Muscle of back (tissue), 3 donors: ENCODE measurements at regions not wholly inside any gene's neighbourhood (a gene's known extent, or its start where the extent isn't known, plus 50 kb on each side); places are given as distances from the start of the nearest gene placed in this dataset.

Experiments used
- DNase-seq, 3 donors: peaks; one replicate each; pipeline versions ENCODE4 v3.0.0 to v3.0.0-alpha.2; 2013

DNA sequence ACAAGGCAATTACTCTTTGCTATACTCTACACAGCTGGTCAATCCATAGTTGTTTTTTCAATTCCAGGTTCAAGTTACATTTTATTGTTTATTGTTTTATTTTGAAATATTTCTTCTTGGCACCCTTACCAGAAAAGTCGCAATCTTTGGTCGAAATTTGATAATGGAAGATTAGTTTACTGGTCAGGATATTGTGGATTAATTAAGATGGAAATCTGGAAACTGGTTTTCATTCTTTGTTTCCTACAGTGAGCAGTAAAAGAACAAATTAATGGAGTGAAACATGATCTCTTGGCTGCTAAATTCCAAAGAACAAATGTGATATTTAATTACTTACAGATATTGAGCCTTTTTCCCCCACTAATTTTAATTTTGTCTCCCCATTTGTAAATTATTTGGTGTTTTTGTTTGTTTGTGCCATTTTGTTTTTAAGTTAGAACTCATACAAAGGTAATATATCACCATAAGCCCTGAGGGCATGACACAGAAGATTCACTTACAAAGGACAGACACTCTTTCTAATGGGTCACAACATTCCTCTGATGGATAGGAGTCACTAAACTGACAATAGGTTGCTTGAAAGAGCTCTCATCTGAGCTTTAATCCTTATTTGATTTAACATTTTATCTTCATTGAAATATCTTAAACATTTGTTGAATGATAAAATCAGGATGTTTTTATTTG, 700.2 kb downstream of the KCNJ2 start:
- DNase-seq = no peak

DNA sequence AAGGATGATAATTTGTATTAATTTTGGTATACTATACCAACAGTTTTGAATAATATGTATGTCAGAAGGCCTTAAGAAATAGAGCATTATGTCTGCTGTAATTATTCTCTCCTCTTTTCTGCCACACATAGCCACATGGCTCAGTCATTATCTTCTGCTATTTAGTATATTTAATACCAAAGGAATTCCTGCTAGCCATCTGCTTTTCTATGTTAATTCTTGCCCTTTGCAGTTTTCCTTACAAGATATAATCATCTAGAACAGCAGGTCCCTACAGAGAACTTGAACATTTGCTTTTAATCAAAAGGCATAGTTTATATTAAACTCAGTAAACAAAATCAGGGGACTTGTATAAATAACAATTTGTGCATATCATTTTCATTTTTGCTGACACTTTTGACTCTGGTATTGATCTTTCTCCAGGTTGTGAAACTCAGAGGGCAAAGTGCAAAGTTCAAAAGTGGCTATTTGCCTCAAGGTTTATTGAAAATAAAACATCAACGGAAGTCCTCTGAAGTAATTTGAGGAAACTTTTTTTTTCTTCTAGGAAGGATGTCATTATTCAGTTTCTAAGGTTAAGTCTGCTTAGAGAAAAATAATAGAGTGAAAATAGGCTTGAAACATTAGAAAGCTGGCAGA, 702.0 kb downstream of the KCNJ2 start:
- DNase-seq = peak in 2 of 3 donors; percentile 6 to 45

DNA sequence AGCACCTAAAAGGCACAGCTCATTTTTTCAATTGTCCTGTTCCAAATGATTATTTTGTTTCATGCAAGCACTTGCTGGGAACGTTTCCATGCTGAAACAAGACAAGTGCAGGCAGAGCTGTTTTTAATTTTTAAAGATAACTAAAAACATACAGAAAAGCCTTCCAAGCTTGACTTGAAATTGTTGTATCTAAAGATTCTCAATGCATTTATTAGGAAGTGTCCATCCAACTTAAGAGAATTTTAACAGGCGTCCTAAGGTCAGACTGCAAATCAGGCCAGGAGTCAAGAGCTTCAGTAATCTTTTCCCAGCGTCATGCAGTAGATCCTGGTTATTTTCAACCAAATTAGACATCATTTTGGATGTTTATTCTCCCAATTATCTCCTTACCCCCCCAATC, 702.8 kb downstream of the KCNJ2 start:
- peak; percentile 23 to 61 (median 42) for DNase-seq

DNA sequence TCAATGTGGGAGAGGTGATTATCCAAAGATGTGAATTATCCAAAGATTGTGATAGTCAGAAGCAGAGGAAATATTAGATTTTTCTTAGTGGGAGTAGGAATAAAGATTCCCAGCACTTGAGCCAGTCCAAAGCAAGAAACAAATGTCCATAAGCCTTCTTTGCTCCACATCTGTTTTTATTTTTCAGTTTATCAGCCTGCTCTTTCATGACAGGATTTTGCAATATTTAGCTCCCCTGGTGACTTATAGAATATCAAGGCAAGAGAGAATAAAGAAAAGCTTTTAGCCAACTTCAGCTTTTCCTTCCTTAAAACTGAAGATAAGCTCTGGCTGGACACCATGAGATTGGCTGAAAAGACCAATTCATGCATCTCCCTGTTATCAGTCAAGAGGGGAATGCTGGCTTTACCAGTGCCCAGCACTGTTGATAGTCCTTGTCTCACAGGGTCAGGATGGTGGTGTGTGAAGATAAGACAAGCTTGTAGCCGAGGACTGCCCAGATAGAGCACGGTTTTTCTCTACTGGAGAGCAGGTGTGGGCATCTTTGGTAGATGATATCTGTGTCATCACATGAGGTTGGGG, 706.5 kb downstream of the KCNJ2 start:
- DNase-seq = peak in 1 of 3 donors; percentile 61

DNA sequence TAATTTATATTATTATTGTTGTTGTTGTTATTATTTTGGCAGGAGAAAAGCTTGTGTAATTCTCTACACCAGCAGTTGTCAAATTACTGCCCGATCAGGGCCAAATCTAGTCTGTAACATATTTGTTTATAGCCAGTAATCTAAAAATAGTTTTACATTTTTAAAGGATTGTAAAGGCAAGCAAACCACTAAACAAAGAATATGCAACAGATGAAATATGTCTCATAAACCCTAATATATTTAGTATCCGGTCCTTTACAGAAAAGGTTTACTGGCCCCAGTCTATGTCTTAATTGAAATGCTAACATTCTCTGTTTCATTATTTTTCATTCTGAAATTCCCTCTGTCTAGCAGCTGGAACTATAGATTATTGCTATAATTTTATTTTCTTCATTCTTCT, 709.5 kb downstream of the KCNJ2 start:
- DNase-seq = no peak

DNA sequence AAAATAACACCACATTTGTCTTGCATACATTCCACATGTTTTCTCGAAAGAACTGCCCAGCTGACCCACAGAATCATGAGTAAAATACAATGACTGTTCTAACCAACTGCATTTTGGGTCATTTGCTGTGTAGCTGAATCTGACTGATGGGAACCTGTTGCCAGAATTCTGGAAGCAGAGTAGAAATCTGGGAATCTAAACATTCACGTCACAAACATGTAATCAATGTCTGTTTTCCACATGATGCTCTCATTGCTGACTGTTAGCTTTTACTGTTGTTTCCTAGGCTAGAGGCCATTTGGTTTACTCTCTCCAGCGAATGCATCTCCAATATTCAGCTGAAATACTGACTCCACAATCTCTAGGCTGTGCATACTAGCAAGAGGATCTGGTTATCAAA, 710.1 kb downstream of the KCNJ2 start:
- DNase-seq = no peak

DNA sequence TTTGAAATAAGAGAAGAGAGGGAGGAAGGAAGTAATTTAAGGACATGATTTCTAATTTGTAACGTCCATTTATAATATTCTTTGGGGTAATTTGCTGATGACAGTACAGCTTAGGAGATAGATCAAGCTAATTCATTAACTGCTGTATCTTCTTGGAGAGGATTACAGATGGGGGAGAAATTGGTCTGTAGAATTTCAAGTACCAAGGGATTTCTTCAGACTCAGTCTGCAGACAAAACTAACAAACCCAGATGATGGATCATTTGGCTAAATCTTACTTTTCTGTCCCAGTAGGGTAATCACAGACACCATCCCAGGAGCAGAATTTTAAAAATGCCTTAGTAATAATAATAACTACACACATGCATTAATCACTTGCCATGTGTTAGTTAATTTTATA, 711.8 kb downstream of the KCNJ2 start:
- DNase-seq = no peak

DNA sequence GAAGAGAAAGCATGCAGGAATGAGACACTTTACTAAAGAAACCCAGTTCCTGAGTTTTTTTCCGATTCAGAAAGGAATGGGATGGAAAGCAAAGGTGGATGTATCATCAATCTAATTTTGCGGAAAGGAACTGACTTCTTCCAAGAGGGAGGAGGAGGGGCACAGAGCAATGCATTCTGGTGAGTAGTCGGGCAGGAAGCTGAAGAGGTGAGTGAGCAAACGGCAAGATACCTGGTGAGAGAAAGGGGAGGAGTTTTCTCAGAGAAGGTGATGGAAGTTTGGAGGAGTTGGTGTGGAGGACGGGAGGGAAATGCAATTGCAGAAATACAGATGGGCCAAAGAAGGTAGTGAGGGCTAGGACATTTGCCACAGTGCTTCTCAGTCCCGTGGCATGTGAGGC, 713.2 kb downstream of the KCNJ2 start:
- no peak for DNase-seq

DNA sequence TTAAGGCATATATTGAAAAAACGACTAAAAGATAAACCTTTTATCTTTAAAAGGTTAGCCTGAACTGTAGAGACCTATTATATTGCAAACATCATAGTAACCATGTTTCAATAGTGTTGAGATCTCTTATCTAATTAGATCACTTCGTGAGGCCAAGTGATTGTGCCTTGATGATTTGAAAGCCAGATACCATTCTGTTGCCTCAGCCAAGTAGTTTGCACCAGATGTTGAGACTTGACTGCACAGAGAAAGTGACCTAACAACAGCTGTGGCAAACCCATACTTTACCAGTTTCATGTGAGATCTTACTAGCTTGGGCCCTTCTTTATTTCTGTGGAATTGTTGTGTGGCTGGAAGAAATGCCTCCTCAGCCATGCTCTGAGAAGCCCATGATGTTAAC, 717.3 kb downstream of the KCNJ2 start:
- no peak for DNase-seq

DNA sequence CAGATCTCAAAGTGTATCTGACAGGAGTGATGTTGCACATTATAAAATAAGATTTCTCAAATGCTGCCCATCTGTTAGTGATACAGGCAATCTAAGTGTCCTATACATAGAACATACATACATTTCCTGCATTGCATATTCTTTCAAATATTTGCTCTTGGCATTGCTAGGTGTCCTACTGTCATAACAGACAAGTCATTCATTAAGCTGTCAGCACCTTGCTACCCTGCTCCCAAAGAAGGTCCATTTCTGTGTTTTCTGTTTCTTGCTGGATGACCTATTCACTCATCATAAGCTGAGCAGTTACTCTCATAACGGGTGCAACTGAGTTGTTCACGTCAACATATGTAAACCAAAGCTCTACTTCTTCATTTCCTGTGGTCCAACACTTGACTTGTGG, 719.0 kb downstream of the KCNJ2 start:
- DNase-seq = no peak

DNA sequence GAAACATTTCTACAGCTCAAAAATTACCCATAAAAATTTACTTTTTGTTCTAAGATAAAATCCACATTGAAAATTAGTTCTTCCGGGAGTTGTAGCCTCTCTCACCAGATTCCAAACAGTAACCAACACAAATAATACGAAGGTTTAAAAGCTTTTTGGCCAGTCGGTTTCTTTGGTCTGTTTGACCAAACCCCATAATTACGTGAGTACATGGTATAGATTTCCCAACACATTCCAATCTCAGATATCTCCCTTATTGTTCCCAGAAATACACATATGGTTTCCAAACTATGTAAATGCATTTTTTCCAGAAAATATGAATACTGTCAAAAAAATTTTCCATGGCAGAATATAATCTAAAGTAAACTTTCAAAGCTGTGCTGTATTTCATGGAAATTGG, 722.0 kb downstream of the KCNJ2 start:
- peak in 1 of 3 donors; percentile 13 for DNase-seq

DNA sequence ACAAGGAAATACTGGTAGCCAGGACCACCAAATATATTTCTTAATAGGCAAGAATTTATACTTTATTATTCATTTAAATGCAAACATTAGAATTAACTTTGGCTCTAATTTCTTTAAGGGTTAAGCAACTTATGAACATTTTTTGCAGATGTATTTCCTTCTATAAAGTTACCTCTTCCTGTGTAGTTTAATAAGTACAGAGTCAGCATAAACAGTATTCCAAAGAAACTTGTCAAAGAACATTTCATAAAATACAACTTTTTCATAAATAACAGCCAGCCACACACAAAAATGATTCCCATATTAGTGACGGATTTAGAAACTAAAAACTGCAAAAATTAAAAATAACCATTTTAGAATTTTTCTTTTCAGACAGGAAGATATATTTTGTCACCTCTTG, 723.2 kb downstream of the KCNJ2 start:
- no peak for DNase-seq

DNA sequence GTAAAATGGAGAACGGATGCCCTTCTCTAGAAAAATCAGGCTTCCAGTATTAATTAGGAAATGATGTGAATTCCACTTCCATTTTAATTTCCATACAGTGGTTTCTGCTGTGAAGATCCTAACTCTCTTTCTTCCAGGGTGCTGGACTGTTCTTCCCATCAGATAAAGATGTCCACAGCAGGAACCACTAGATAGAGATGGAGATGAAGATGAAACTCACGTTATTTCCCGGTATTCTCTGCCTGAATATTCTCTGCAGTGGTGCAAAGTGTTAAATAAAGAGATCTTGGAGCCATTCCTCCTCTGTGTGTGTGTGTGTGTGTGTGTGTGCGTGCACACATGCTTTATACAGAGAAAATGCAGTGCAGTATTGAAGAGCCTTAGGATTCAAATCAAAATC, 727.5 kb downstream of the KCNJ2 start:
- no peak for DNase-seq

DNA sequence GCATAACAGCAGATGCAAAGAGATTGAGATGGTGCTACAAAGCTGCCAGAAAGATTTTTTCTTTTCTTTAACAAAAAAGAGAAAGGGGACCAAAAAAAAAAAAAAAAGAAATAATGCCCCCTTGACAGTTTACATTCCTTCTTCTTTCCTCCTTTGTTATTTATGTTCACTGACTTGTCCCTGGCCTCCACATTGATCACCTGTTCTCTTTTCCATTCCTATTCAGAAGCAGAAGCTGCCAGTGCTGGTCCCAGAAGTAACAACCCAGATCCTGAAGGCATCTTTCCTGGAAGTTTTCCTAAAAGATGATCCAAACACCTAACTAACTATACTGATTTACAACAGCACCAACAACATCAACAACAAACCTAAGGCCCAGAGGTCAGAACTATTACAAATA, 728.1 kb downstream of the KCNJ2 start:
- peak in 1 of 3 donors; percentile 36 for DNase-seq

DNA sequence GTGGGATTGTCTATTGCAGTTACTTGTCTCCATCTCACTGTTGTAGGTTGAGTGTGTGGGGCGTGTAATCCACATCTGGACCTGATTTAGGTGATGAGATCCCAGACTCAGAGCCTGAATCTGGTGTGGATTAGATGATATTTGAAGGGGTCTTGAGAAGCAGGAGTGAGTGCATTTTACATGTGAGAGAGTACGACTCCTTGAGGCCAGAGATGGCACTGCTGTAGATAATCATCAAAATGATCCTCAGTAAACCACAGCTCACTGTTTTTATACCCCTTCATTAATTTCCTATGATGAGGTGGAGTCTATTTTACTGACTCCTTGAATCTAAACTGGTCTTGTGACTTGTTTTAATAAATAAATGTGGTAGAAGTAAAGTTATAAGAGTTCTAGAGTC, 732.5 kb downstream of the KCNJ2 start:
- DNase-seq = no peak

DNA sequence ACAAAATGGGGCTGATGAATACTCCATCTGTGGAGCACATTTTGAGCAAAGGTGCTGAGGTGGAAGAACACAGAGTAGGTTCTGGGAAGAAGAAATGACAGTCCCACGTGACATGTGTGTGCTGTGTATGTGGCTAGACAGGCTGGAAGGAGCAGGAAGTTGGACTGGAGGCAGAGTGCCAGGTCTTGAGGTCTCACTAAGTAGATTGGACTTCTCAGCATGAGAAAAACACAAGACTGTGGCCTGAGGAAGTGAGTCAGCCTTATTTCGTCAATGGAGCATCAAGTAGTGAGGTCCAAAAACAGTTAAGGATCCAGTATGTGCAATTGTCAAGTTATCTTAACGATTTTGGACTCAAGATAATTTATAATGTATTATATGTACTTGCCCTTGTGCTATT, 736.5 kb downstream of the KCNJ2 start:
- DNase-seq = peak in 1 of 3 donors; percentile 81

DNA sequence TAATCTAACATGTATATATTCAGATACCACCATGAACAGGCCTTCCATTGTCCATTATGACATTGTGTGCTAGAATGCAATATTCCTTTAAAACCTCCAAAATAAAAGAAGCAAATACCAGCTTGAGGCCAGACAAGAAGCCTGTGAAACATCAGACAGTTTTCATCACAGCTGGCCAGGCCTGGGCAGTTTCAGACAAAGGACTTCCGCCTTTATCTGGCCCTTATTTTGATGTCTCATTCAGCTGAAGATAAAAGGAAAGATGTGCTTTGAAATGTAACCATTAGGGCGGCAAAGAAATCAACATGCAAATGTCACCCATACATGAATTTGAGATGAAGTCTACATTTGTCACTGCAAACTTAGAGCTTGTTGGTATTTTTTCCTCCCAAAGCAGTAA, 737.5 kb downstream of the KCNJ2 start:
- DNase-seq = no peak

DNA sequence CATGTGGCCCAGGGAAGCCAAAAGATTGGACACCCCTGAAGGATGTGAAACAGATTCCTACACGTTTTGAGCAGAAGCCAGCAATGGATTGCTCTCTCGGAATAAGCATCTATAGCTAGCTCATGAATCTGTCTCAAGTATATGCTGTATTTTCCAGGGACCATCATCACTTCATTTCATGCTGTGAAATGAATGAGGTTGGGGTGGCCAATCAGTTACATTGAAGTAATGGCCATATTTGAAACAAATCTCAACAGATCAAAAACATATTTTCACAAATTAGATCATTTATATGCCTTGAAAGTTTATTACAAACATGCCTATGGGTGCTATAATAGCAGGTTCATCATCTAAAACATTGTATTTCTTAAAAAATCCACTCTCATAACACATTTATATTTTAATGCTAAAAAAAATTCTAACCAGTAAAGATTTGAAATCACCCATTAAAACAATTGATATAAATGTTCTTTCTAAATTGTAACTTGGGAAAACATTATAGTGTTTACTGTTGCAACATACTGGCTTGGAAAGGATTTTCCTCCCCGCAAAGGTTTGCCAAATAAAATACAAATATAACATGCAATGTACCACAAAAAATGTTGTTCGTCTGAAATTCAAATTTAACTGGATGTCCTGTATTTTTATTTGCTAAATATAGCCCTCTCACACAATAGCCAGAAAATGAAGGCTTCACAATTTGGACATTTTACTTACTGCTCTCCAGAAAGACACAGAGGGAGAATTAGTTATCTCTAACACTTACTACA, 743.6 kb downstream of the KCNJ2 start:
- peak; percentile 36 to 75 (median 46) for DNase-seq

DNA sequence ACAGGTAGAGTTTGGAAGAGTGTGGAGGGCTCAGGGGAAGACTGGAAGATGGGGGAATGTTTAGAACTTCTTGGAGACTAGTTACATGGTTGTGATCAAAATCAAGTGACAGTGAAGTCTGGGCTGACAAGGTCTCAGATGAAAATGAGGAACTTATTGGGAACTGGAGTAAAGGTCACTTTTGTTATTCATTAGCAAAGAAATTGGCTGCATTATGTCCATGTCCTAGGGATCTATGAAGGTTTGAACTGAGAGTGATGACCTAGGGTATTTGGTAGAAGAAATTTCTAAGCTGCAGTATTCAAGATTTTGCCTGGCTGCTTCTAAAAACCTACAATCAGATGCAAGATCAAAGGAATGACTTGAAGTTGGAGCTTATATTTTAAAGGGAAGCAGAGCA, 747.1 kb downstream of the KCNJ2 start:
- no peak for DNase-seq

DNA sequence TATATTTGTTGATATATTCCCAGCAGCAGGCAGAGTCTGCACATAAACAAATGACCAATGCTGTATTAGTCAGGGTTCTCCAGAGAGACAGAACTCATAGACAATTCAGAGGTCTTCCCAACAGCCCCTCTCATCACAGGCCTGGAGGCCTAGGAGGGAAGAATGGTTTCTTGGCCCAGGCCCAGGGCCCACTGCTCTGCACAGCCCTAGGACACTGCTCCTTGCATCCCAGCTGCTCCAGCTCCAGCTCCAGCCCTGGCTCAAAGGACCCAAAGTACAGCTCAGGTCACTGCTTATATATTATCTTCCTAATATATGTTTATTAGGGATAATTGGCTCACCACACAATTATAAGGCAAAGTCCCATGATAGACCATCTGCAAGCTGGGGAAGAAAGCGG, 749.9 kb downstream of the KCNJ2 start:
- DNase-seq = no peak

DNA sequence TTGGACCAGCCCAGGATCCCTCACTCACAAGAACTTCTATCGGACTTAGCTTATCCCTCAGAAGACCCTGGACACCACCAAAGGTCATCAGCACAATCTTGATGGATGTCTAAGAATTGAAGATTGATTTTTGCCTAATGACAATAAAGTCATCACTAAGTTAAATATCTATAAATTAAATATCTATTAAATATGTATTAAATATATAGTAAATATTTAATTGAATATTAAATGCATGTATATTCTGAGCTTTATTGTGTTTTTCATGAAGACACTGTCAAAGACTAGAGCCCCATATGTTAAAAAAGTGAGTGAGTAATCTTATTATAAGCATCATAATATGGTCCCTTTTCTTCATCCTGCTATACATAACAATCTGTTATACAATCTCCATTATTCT, 751.1 kb downstream of the KCNJ2 start:
- no peak for DNase-seq

DNA sequence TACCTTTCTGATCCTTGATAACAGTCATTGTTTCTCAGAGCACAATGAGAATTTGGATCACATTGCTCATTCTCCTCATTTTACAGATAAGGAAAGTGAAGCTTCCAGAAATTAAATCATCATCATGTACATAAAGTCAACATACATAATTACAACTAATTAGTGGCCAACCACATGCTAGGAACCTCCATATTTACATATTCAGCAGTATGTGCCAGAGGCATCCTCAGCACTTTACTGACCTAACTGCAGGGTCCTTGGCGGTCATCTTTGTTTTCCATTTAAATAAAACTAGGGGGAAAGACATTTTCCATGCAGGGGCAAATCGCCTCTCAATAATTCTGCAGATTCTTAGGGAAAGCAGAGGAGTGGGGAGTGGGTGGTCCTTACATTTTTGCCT, 752.9 kb downstream of the KCNJ2 start:
- DNase-seq = no peak

DNA sequence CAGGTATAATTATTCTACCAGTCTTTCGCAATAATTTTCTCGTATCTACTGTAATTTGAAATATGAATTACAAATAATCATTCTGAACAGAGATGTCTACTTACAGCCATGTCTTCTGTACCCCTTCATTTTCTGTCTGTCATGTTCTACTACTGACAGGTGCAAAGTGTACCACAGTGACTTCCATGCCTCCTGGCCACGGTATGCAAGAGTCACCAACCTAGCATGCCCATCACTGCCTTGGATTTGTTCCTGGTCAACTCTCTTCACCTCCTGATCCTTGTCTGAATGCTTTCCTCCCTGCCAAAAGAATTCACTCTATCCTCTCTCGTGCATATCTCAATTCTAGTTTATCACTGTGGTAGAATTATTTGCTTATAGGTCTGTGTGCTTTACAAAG, 755.4 kb downstream of the KCNJ2 start:
- no peak for DNase-seq
